Loucy (cell line): ENCODE measurements at regions not wholly inside any gene's neighbourhood (a gene's known extent, or its start where the extent isn't known, plus 50 kb on each side); places are given as distances from the start of the nearest gene placed in this dataset.

Experiments
- H2AFZ ChIP-seq: fragments of 200-600 bp; sonication (generic); 2 replicates; pipeline ENCODE4 v1.6.0; 2016; ENCODE audit warnings: antibody characterized with exemption, mild to moderate bottlenecking, low read length, moderate library complexity
- H3F3A ChIP-seq: fragments of 200-600 bp; 2 replicates; pipeline ENCODE4 v1.6.0; 2016; ENCODE audit warnings: antibody characterized with exemption, low read depth, mild to moderate bottlenecking
- H3K27me3 ChIP-seq: fragments of 200-600 bp; sonication (generic); 2 replicates; pipeline ENCODE4 v1.6.1; 2014; ENCODE audit warnings: low read length, mild to moderate bottlenecking; ENCODE audit not compliant: insufficient read depth, poor library complexity, severe bottlenecking
- H3K36me3 ChIP-seq: fragments of 200-600 bp; sonication (generic); 2 replicates; pipeline ENCODE4 v1.6.1; 2016; ENCODE audit warnings: low read length; ENCODE audit not compliant: insufficient read depth
- H3K4me1 ChIP-seq: fragments of 200-600 bp; sonication (generic); 2 replicates; pipeline ENCODE4 v1.5.1; 2014; ENCODE audit warnings: low read length, mild to moderate bottlenecking; ENCODE audit not compliant: insufficient read depth, poor library complexity, severe bottlenecking
- H3K4me2 ChIP-seq: fragments of 200-600 bp; sonication (generic); 2 replicates; pipeline ENCODE4 v1.6.0; 2014; ENCODE audit warnings: antibody characterized with exemption, low read length, low read depth, mild to moderate bottlenecking; ENCODE audit not compliant: poor library complexity, severe bottlenecking
- H3K4me3 ChIP-seq: fragments of 200-600 bp; sonication (generic); 2 replicates; pipeline ENCODE4 v1.5.1; 2014; ENCODE audit warnings: low read length, mild to moderate bottlenecking, mixed read lengths; ENCODE audit not compliant: poor library complexity, severe bottlenecking
- H3K79me2 ChIP-seq: fragments of 200-600 bp; sonication (generic); 2 replicates; pipeline ENCODE4 v1.6.1; 2014; ENCODE audit warnings: low read length; ENCODE audit not compliant: insufficient read depth
- H3K9ac ChIP-seq: fragments of 200-600 bp; sonication (generic); 2 replicates; pipeline ENCODE4 v1.6.0; 2014; ENCODE audit warnings: mild to moderate bottlenecking, low read depth, low read length, moderate library complexity; ENCODE audit not compliant: poor library complexity, severe bottlenecking
- H3K9me2 ChIP-seq: fragments of 200-600 bp; sonication (generic); replicated peaks from 2 replicates; pipeline ENCODE4 v1.6.1; 2016; ENCODE audit warnings: low read depth, low read length, mixed read lengths
- H3K9me3 ChIP-seq: fragments of 200-600 bp; sonication (generic); 2 replicates; pipeline ENCODE4 v1.6.1; 2014; ENCODE audit warnings: mild to moderate bottlenecking, antibody characterized with exemption, low read length, low read depth; ENCODE audit not compliant: insufficient read depth
- H4K20me1 ChIP-seq: fragments of 200-600 bp; sonication (generic); 2 replicates; pipeline ENCODE4 v1.6.0; 2014; ENCODE audit warnings: antibody characterized with exemption, low read length, mild to moderate bottlenecking; ENCODE audit not compliant: insufficient read depth, poor library complexity, severe bottlenecking
- EZH2phosphoT487 ChIP-seq: fragments of 200-600 bp; IDR thresholded peaks from 2 replicates; pipeline ENCODE4 v1.6.1; 2018; ENCODE audit warnings: antibody characterized with exemption, mild to moderate bottlenecking, moderate library complexity, borderline replicate concordance
- TF ChIP-seq, protein P1 (sequence below): fragments of 200-600 bp; sonication (generic); conservative IDR thresholded peaks from 2 replicates; pipeline ENCODE4 v1.5.1; 2014; ENCODE audit warnings: mild to moderate bottlenecking, antibody characterized with exemption, low read length

DNA sequence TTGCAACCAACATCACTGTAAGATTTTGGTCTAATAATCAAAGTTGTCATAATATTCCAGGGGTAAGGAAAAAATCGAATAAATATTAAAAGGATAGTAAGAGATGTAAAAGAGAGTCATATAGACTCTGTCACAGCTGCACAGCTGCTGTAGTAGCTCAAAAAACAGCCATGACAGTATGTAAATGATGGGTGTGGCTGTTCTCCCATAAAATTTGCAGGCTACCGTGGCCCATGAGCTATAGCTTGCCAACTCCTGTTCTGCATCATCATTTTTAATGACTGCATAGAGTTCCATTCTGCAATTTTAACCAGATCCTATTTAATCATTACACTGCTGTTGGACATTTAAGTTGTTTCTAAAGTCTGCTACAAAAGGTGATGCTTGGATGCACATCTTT, 450.5 kb upstream of the MPDZ start:
- H4K20me1 ChIP-seq: no peaks in the 10 kb centered on the region
- H3K4me2 ChIP-seq: no peak overlapping the region
- no peaks in the 10 kb centered on the region for H3K4me1 ChIP-seq
- H3F3A ChIP-seq: no peaks in the 10 kb centered on the region
- TF ChIP-seq EZH2phosphoT487: no peak
- TF ChIP-seq, protein P1, sequence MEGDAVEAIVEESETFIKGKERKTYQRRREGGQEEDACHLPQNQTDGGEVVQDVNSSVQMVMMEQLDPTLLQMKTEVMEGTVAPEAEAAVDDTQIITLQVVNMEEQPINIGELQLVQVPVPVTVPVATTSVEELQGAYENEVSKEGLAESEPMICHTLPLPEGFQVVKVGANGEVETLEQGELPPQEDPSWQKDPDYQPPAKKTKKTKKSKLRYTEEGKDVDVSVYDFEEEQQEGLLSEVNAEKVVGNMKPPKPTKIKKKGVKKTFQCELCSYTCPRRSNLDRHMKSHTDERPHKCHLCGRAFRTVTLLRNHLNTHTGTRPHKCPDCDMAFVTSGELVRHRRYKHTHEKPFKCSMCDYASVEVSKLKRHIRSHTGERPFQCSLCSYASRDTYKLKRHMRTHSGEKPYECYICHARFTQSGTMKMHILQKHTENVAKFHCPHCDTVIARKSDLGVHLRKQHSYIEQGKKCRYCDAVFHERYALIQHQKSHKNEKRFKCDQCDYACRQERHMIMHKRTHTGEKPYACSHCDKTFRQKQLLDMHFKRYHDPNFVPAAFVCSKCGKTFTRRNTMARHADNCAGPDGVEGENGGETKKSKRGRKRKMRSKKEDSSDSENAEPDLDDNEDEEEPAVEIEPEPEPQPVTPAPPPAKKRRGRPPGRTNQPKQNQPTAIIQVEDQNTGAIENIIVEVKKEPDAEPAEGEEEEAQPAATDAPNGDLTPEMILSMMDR: no peak
- H3K9me3 ChIP-seq: no peaks in the 10 kb centered on the region
- H3K9ac ChIP-seq: no peak overlapping the region
- no peak overlapping the region for H3K4me3 ChIP-seq
- H2AFZ ChIP-seq: no peak overlapping the region
- H3K9me2 ChIP-seq: no peaks in the 10 kb centered on the region
- H3K36me3 ChIP-seq: no peaks in the 10 kb centered on the region
- H3K27me3 ChIP-seq: no peaks in the 10 kb centered on the region
- no peaks in the 10 kb centered on the region for H3K79me2 ChIP-seq

DNA sequence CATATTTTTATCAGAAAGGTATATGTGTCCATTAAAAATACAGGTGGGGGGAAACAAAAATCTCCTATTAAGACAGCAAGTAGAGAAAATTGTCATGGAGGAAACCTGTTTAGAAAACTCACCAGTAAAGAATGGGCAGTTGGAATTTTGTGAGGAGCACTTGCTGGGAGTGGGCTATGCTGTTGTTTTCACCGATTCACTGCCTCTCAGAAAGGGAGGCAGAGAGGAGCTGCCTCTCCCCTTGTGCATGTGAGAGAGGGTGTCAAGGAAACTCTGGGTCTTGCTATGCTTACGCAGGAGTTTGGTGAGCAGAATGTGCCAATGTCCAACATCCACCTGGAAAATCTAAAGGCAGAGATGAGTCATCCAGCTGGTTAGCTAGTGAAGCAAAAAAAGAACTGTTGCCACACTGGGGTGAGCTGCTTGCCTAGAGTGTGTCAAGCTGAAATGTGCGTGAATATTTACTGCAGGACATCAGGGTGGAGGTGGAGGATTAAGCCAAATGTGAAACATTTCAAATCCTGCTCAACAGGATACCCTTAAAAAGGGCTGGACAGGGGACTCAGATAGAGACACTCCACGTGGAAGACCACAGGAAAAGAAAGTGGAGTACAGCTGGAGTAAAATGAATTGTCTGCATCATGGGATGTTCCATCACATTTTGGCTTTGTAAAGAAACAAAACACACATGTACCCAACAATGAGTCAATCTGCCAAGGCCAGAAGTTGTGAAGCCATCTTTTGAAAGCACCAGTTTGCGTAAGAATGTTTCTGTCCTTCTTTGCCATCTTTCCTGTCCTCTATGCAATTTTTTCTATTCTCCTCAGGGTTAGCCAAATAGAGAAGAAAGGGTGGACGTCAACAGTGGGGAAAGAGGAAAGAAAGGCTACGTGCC, 449.7 kb upstream of the MPDZ start:
- Histone ChIP-seq H3K4me2 (no peak overlapping the region), H2AFZ (no peak overlapping the region), H3K36me3 (no peaks in the 10 kb centered on the region), H3F3A (no peaks in the 10 kb centered on the region), H3K9ac (no peak overlapping the region), H3K9me3 (no peaks in the 10 kb centered on the region), H3K79me2 (no peaks in the 10 kb centered on the region), H3K4me1 (no peaks in the 10 kb centered on the region), H3K4me3 (no peak overlapping the region), H3K27me3 (no peaks in the 10 kb centered on the region), H3K9me2 (no peaks in the 10 kb centered on the region), H4K20me1 (no peaks in the 10 kb centered on the region)
- TF ChIP-seq EZH2phosphoT487: no peak
- TF ChIP-seq, protein P1: no peak

GRCh38 chr9:13728131-13728530, 448.6 kb upstream of the MPDZ start:
- no peak overlapping the region for H2AFZ ChIP-seq
- H3K36me3 ChIP-seq: no peaks in the 10 kb centered on the region
- H4K20me1 ChIP-seq: no peaks in the 10 kb centered on the region
- no peaks in the 10 kb centered on the region for H3K9me2 ChIP-seq
- no peaks in the 10 kb centered on the region for H3K27me3 ChIP-seq
- H3K9ac ChIP-seq: no peak overlapping the region
- no peak overlapping the region for H3K4me3 ChIP-seq
- H3K4me1 ChIP-seq: no peaks in the 10 kb centered on the region
- H3K4me2 ChIP-seq: no peak overlapping the region
- TF ChIP-seq EZH2phosphoT487: no peak
- TF ChIP-seq, protein P1: no peak
- H3F3A ChIP-seq: no peaks in the 10 kb centered on the region
- H3K9me3 ChIP-seq: no peaks in the 10 kb centered on the region
- H3K79me2 ChIP-seq: no peaks in the 10 kb centered on the region
